H9 (cell line): ENCODE measurements at regions not wholly inside any gene's neighbourhood (a gene's known extent, or its start where the extent isn't known, plus 50 kb on each side); places are given as distances from the start of the nearest gene placed in this dataset.

Source experiments
- DNase-seq: peaks from one replicate; pipeline ENCODE4 v3.0.0-alpha.2; 2017
- H2AFZ ChIP-seq: one replicate; pipeline ENCODE4 v1.6.1; 2013; ENCODE audit warnings: mild to moderate bottlenecking, low read length, control low read depth, moderate library complexity
- H2AK5ac ChIP-seq: 2 replicates; pipeline ENCODE4 v1.6.1; 2013; ENCODE audit warnings: low read length, control low read depth, mixed read lengths; ENCODE audit not compliant: insufficient read length
- H2BK120ac ChIP-seq: one replicate; pipeline ENCODE4 v1.6.1; 2013; ENCODE audit warnings: low read depth, mild to moderate bottlenecking, low read length, control low read depth, inconsistent platforms; ENCODE audit not compliant: poor library complexity, severe bottlenecking
- H2BK12ac ChIP-seq: 2 replicates; pipeline ENCODE4 v1.6.1; 2013; ENCODE audit warnings: low read length, control low read depth, mixed read lengths, low read depth; ENCODE audit not compliant: insufficient read length
- H2BK15ac ChIP-seq: 2 replicates; pipeline ENCODE4 v1.6.1; 2013; ENCODE audit warnings: low read depth, low read length, control low read depth
- H2BK20ac ChIP-seq: one replicate; pipeline ENCODE4 v1.6.1; 2013; ENCODE audit warnings: low read depth, mild to moderate bottlenecking, low read length, control low read depth, inconsistent platforms; ENCODE audit not compliant: poor library complexity, severe bottlenecking
- H2BK5ac ChIP-seq: 2 replicates; pipeline ENCODE4 v1.6.1; 2013; ENCODE audit warnings: low read length, control low read depth, mixed read lengths; ENCODE audit not compliant: insufficient read length
- H3K14ac ChIP-seq: 2 replicates; pipeline ENCODE4 v1.6.1; 2013; ENCODE audit warnings: low read length, control low read depth; ENCODE audit not compliant: insufficient read depth
- H3K18ac ChIP-seq: 2 replicates; pipeline ENCODE4 v1.6.1; 2013; ENCODE audit warnings: low read depth, mild to moderate bottlenecking, mixed read lengths, low read length, control low read depth; ENCODE audit not compliant: insufficient read length
- H3K23ac ChIP-seq: 2 replicates; pipeline ENCODE4 v1.6.1; 2013; ENCODE audit warnings: low read length, control low read depth, mixed read lengths, low read depth; ENCODE audit not compliant: insufficient read length
- H3K23me2 ChIP-seq: 2 replicates; pipeline ENCODE4 v1.6.1; 2013; ENCODE audit warnings: low read depth, mild to moderate bottlenecking, mixed read lengths, low read length, control low read depth; ENCODE audit not compliant: insufficient read length, poor library complexity, severe bottlenecking
- H3K27ac ChIP-seq: 2 replicates; pipeline ENCODE4 v1.5.1; 2013; ENCODE audit warnings: low read length, control low read depth, mixed read lengths, low read depth; ENCODE audit not compliant: insufficient read length
- H3K27me3 ChIP-seq: 2 replicates; pipeline ENCODE4 v1.6.1; 2013; ENCODE audit warnings: low read length, control low read depth, inconsistent platforms; ENCODE audit not compliant: insufficient read depth
- H3K4ac ChIP-seq: 2 replicates; pipeline ENCODE4 v1.6.1; 2013; ENCODE audit warnings: low read depth, mild to moderate bottlenecking, control low read depth, inconsistent platforms, low read length, moderate library complexity
- H3K4me1 ChIP-seq: 2 replicates; pipeline ENCODE4 v1.6.1; 2013; ENCODE audit warnings: low read length, control low read depth, inconsistent platforms; ENCODE audit not compliant: insufficient read depth
- H3K4me2 ChIP-seq: 2 replicates; pipeline ENCODE4 v1.6.1; 2013; ENCODE audit warnings: low read length, control low read depth, mixed read lengths; ENCODE audit not compliant: insufficient read length, insufficient read depth
- H3K56ac ChIP-seq: 2 replicates; pipeline ENCODE4 v1.6.1; 2013; ENCODE audit warnings: low read depth, mild to moderate bottlenecking, mixed read lengths, low read length, control low read depth; ENCODE audit not compliant: insufficient read length
- H3K79me1 ChIP-seq: 2 replicates; pipeline ENCODE4 v1.6.1; 2013; ENCODE audit warnings: low read depth, mild to moderate bottlenecking, moderate library complexity, low read length, control low read depth, inconsistent platforms; ENCODE audit not compliant: insufficient read depth, poor library complexity, severe bottlenecking
- H3K79me2 ChIP-seq: 2 replicates; pipeline ENCODE4 v1.6.1; 2013; ENCODE audit warnings: low read length, control low read depth, inconsistent platforms; ENCODE audit not compliant: insufficient read depth
- H3K9ac ChIP-seq: 2 replicates; pipeline ENCODE4 v1.6.1; 2013; ENCODE audit warnings: low read length, control low read depth, mixed read lengths; ENCODE audit not compliant: insufficient read length; ENCODE audit errors: extremely low read depth
- H3K9me3 ChIP-seq: one replicate; pipeline ENCODE4 v1.6.1; 2013; ENCODE audit warnings: low read depth, low read length, inconsistent platforms; ENCODE audit not compliant: control insufficient read depth
- H3T11ph ChIP-seq: one replicate; pipeline ENCODE4 v1.6.1; 2013; ENCODE audit warnings: mild to moderate bottlenecking, low read length, control low read depth, inconsistent platforms
- H4K20me1 ChIP-seq: one replicate; pipeline ENCODE4 v1.6.1; 2013; ENCODE audit not compliant: control insufficient read depth, insufficient read length, insufficient read depth
- H4K5ac ChIP-seq: 2 replicates; pipeline ENCODE4 v1.6.1; 2013; ENCODE audit warnings: low read depth, mild to moderate bottlenecking, mixed read lengths, low read length, control low read depth; ENCODE audit not compliant: insufficient read length
- H4K8ac ChIP-seq: replicated peaks from 2 replicates; pipeline ENCODE4 v1.6.1; 2013; ENCODE audit warnings: low read length, control low read depth, mixed read lengths, low read depth; ENCODE audit not compliant: insufficient read length
- H4K91ac ChIP-seq: 2 replicates; pipeline ENCODE4 v1.6.1; 2013; ENCODE audit warnings: low read depth, mild to moderate bottlenecking, moderate library complexity, mixed read lengths, low read length, control low read depth; ENCODE audit not compliant: insufficient read length
- H3K27ac Mint-ChIP-seq, 3 experiments: 2 replicates in 2 of 3; 3 replicates in 1 of 3; pipeline ENCODE4 v1.8.0; 2020 to 2021; ENCODE audit warnings: mixed read lengths in 3 of 3, mild to moderate bottlenecking in 1 of 3, moderate library complexity in 1 of 3
- H3K27me3 Mint-ChIP-seq: 2 replicates; pipeline ENCODE4 v1.8.0; 2021; ENCODE audit warnings: low read depth, mild to moderate bottlenecking, moderate library complexity, mixed read lengths
- H3K36me3 Mint-ChIP-seq, 3 experiments: 2 replicates in 2 of 3; 3 replicates in 1 of 3; pipeline ENCODE4 v1.8.0; 2020 to 2021; ENCODE audit warnings: low read depth in 3 of 3, mixed read lengths in 3 of 3; ENCODE audit not compliant: insufficient read depth in 1 of 3
- H3K4me1 Mint-ChIP-seq, 2 experiments: 2 replicates each; pipeline ENCODE4 v1.8.0; 2020; ENCODE audit warnings: mixed read lengths in 2 of 2
- H3K4me3 Mint-ChIP-seq, 2 experiments: 2 replicates in 1 of 2; 3 replicates in 1 of 2; pipeline ENCODE4 v1.8.0; 2020 to 2021; ENCODE audit warnings: mild to moderate bottlenecking in 2 of 2, mixed read lengths in 2 of 2, moderate library complexity in 1 of 2
- H3K9me3 Mint-ChIP-seq, 2 experiments: 2 replicates in 1 of 2; 3 replicates in 1 of 2; pipeline ENCODE4 v1.8.0; 2020; ENCODE audit warnings: mild to moderate bottlenecking in 2 of 2, mixed read lengths in 2 of 2, moderate library complexity in 1 of 2
- WGBS: extraction: QIAGEN DNeasy Blood & Tissue Kit; methylation state at CpG from one replicate; pipeline ENCODE4 v1.1.7; 2013; ENCODE audit warnings: missing lambda C conversion rate, low lambda C conversion rate, mixed read lengths; ENCODE audit not compliant: insufficient read length; ENCODE audit errors: extremely low coverage; 5-methylcytosine and 5-hydroxymethylcytosine counted together
- TF ChIP-seq, protein P1 (sequence below): fragments of 200-600 bp; sonication (generic); conservative IDR thresholded peaks from 3 replicates; pipeline ENCODE4 v1.8.0; 2021; ENCODE audit warnings: antibody characterized with exemption, mild to moderate bottlenecking

DNA sequence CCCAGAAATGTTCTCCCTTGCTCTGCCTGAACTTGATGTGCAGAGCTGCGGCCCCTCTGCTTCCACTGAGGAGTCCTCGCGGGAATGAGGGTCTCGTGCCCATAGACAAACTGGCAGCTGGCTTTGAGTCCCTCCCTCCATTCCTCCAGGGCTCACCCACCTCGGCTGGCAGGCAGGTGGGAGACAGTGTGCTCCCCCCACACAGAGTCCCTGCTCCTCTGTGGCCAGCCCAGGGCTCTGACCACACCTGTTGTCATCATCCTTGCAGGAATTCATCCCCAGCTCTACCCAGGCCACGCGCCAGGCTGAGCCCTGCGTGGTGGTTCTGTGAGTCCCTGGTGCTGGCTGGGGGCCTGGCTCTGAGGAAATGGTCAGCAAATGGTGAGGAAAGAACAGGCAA is 521.9 kb downstream of the TBC1D22A start:
- H3K9ac ChIP-seq, result no peak overlapping the region

More for the DNA sequence above, 521.9 kb downstream of the TBC1D22A start:
- H3K79me2 ChIP-seq, result no peaks in the 10 kb centered on the region
- Mint-ChIP-seq H3K27ac (no peak overlapping the region; a peak in 1 of 7 replicates), H3K9me3 (peaks cover 82 to 98% of the 10 kb centered on the region in 2 experiments), H3K27me3 (peaks cover 6% of the 10 kb centered on the region), H3K36me3 (peaks cover 6 to 40% (median 22%) of the 10 kb centered on the region in 3 experiments; a peak in 6 of 7 replicates), H3K4me3 (no peak overlapping the region), H3K4me1 (no peaks in the 10 kb centered on the region)
- H2BK120ac ChIP-seq, result no peak overlapping the region
- no peak overlapping the region for H3K23ac ChIP-seq
- H2BK5ac ChIP-seq, result no peak overlapping the region
- H2AFZ ChIP-seq, result no peak overlapping the region
- no peaks in the 10 kb centered on the region for H4K20me1 ChIP-seq
- no peak overlapping the region for H4K91ac ChIP-seq
- no peak overlapping the region for H2AK5ac ChIP-seq
- H3K14ac ChIP-seq, result no peak overlapping the region
- peaks cover 86% of the 10 kb centered on the region for H3K9me3 ChIP-seq
- DNase-seq, result no peak
- no peak overlapping the region for H3T11ph ChIP-seq
- H2BK15ac ChIP-seq, result no peak overlapping the region
- no peak overlapping the region for H3K56ac ChIP-seq
- H4K8ac ChIP-seq, result no peak overlapping the region
- no peak overlapping the region for H2BK12ac ChIP-seq
- no peak overlapping the region for H3K4me2 ChIP-seq
- TF ChIP-seq, protein P1, sequence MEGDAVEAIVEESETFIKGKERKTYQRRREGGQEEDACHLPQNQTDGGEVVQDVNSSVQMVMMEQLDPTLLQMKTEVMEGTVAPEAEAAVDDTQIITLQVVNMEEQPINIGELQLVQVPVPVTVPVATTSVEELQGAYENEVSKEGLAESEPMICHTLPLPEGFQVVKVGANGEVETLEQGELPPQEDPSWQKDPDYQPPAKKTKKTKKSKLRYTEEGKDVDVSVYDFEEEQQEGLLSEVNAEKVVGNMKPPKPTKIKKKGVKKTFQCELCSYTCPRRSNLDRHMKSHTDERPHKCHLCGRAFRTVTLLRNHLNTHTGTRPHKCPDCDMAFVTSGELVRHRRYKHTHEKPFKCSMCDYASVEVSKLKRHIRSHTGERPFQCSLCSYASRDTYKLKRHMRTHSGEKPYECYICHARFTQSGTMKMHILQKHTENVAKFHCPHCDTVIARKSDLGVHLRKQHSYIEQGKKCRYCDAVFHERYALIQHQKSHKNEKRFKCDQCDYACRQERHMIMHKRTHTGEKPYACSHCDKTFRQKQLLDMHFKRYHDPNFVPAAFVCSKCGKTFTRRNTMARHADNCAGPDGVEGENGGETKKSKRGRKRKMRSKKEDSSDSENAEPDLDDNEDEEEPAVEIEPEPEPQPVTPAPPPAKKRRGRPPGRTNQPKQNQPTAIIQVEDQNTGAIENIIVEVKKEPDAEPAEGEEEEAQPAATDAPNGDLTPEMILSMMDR, result no peak
- no peaks in the 10 kb centered on the region for H3K23me2 ChIP-seq
- H3K4me1 ChIP-seq, result no peaks in the 10 kb centered on the region
- no peaks in the 10 kb centered on the region; the same call in 1 of the 2 replicates for H3K27me3 ChIP-seq
- H3K79me1 ChIP-seq, result no peaks in the 10 kb centered on the region
- H2BK20ac ChIP-seq, result no peak overlapping the region
- no peak overlapping the region for H3K18ac ChIP-seq
- no peak overlapping the region for H3K27ac ChIP-seq
- no peak overlapping the region for H3K4ac ChIP-seq
- no peak overlapping the region for H4K5ac ChIP-seq
- no CpG with 5 or more reads among the region's 8 CpGs for WGBS
